Renal cortex interstitium (tissue), 11 donors: ENCODE measurements at regions not wholly inside any gene's neighbourhood (a gene's known extent, or its start where the extent isn't known, plus 50 kb on each side); places are given as distances from the start of the nearest gene placed in this dataset.

Source experiments
- DNase-seq, 11 donors: peaks; one replicate each; pipeline ENCODE4 v3.0.0-alpha.2; 2013; ENCODE audit warnings: low read depth in 9 of 11, low spot score in 4 of 11; ENCODE audit errors: extremely low read depth in 1 of 11

- no peak for DNase-seq
Measured at GRCh38 chr15:99921101-99921500, 187.9 kb upstream of the LYSMD4 start.

- DNase-seq = no peak
Measured at GRCh38 chr15:99918072-99918471, 184.8 kb upstream of the LYSMD4 start.

DNA sequence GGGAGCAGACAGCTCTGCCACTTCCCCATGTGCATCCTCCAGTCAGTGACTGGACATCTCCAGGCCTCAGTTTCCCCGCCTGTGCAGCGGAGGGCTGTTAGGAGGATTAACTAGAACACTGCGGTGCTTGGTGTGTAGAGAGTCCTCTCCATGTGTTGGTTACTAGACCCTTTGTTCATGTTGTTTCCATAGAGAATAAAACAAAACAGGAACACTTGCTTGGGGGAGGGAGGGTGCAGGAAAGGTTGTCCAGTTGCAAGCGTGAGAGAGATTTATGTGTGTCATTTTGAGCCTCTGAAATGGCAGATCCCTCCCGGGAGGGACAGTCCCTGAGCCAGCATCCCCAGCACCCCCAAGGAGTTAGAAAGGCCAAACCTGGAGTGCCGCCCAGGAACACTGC, 184.0 kb upstream of the LYSMD4 start:
- peak in 1 of 11 donors; percentile 25 for DNase-seq

- DNase-seq = no peak
Measured at GRCh38 chr15:99916668-99917223, 183.5 kb upstream of the LYSMD4 start.

- DNase-seq = no peak
Measured at GRCh38 chr15:99914723-99915122, 181.5 kb upstream of the LYSMD4 start.

GRCh38 chr15:99911816-99912215, 178.6 kb upstream of the LYSMD4 start:
- peak in 2 of 11 donors; percentile 61 to 62 for DNase-seq

GRCh38 chr15:99909592-99910295, 176.5 kb upstream of the LYSMD4 start:
- DNase-seq = peak in 2 of 11 donors; percentile 44 to 51

DNA sequence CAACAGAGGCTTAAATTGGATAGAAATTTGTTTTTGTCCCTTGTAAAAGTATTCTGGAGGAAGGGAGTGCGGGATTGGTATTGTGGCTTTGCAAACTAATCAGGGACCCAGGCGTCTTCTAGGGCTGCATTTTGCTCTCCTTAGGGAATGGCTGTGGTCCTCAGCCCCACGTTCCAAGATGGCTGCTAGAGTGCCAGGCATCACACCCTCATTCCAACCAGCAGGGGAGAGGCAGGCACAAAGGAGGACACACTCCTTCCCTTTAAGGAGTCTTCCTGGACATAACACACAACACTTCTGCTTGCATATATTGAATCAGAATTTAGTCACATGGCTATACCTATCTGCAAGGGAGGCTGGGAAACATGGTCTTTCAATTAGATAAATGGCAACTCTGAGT, 174.5 kb upstream of the LYSMD4 start:
- no peak for DNase-seq

GRCh38 chr15:99906793-99907192, 173.6 kb upstream of the LYSMD4 start:
- DNase-seq = no peak

DNA sequence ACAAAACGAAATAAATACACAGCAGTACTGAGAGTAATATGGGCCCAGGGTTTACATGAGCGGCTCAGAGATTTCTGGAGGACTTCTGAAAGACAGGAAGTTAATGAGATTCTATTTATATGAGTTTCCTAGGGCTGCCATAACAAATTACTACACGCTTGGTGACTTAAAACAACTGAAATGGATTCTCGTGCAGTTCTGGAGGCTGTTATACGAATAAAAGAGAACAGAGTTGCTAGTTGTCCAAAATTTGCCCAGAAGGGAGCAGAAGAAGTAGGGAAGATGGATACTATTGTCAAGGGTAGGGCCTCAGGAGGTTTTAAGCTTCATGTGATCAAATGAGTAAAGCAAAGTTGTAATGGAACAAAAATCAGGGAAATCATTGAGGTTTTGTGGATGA, 173.1 kb upstream of the LYSMD4 start:
- DNase-seq = no peak

GRCh38 chr15:99902248-99902928, 169.2 kb upstream of the LYSMD4 start:
- no peak for DNase-seq

DNA sequence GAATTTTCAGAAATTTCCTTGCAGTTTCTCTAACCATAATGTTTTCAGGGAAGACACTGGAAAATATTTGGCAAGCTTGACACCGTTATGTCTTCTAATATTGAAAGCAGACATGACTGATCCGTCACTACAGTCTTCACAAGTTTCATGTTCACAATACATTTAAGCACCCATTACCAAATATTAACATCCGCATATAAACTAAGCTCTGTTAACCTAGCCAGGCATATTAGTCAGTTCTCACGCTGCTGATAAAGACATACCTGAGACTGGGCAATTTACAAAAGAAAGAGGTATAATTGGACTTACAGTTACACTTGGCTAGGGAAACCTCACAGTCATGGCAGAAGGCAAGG, 162.7 kb upstream of the LYSMD4 start:
- DNase-seq = no peak

DNA sequence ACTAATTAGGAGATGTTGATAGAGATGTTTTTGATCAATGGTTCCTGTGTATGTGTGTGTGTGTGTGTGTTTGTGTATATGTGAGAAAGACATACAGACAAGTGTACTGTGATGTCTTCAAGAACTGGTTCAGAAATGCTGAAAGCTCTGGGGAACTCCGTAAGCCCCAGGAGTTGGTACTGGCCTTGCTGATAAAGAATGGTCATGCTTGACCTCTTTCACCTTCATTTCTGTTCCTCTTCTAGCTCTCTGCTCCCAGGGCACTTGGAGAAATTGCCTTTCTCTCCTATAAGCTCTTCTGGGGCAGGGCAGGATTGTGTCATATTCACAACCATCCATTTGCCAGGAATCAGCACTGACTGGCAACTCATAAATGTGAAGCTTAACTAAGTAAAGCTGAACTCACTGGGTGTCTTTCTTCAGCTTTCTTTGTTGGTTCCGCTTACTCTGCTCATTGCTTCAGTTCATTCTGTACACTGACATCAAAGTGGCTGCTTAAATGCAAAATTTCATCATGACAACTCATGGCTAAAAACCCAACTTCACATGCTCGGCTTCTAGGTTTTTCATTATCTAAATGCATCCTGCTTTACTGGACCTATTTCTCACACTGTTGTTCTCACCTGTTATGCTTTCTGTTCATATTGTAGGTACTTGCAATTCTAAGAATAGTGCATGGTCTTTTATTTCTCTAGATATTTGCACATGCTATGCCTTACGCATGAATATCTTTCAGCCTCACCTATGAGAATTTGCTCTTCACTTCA, 162.1 kb upstream of the LYSMD4 start:
- DNase-seq = no peak

DNA sequence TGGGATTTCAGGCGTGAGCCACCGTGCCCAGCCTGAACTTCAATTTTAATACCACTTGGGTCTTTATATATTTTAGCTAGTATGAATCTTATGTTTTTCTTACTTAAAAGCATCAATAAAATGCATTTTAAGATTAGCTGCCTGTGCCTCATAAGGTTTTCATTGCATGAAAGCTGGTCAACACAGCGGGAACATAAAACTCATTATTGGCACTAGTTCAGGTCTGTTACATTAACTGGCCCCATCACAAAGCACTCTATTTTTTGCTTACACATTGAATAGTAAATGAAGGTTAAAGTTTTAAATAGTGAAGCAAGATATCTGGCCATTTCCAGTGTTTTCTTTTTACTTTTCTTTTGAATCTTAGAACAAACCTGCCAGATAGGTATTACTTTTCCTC, 145.6 kb upstream of the LYSMD4 start:
- DNase-seq = no peak

DNA sequence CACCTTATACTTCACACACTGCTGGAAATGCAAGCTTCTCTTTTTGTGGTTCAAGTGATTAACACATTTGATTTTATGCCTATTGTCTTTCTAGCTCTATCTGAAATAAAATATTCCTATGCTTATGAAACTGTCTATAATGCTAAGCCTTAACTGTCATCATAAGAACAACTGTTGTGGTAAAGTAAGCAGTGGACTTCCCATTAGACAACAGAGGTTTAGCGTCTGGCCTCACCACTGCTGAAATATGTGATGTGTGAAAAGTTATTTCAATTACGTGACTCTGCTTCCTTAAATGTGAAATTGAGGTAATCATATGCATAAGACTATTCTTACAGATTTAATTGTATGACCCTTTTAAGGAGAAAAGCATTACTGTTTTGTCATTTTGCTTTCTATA, 140.2 kb upstream of the LYSMD4 start:
- no peak for DNase-seq

DNA sequence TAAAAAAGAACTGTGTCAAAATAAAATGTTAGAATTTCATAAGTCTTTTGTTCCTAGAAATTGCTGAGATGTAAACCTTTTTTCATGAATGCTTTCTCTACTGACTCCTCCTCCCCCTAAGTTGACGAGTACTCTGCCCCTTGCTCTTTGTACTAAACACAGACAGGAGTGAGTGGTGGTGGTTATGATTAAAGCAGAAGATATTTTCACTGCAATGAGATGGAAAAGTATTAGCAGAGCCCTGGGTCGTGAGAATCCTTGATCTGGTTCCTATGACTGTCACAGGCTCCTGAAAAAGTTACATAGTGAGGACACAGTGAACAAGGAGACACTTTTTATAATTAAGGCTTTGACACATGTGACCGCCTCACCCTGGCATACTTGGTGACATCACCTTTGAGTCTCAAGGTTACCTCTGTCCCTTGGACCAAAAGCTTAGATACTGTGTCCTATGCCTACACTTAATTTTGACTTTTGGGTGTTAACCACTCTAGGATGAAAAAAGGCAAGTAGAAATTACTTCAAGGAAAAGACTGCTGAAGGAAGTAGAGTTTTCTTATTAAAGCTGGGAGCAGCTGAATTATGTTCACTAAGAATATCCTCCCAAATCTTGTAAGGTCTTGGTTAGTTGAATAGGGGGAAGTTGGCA, 130.4 kb upstream of the LYSMD4 start:
- no peak for DNase-seq

DNA sequence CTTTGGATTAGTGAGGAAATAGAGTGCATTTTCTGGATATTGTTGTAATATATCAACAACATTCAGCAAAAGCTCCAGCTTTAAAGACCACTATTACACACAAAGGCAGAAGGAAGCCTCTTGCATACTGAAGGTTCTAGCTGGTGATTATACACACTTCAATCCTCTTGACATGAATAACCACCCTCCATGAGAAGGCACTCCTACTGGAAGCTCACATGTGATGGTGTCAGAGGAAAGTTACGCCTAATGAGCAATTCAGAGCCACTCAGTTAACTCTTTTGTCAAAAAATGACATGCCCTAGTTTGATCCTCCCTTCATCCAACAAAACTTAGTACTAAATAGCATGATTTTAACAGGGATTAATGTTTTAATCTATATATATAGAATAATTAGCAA, 124.6 kb upstream of the LYSMD4 start:
- no peak for DNase-seq

DNA sequence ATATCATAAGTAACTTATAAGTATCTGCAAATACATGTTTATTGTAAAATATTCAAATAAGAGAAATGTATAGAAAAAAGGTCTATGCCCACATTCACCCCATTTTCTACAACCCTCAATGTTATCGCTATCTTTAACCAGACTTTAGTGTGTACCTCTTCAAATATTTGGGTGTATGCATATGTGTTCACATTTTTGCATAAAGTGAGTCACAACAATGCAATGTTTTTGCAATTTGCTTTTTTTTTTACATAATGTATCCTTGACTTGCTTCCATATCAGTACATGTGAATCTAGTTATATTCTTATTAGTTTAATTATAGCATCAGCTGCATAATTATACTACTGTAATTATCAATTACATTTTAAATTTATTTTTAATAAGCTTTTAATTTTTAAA, 117.3 kb upstream of the LYSMD4 start:
- no peak for DNase-seq

DNA sequence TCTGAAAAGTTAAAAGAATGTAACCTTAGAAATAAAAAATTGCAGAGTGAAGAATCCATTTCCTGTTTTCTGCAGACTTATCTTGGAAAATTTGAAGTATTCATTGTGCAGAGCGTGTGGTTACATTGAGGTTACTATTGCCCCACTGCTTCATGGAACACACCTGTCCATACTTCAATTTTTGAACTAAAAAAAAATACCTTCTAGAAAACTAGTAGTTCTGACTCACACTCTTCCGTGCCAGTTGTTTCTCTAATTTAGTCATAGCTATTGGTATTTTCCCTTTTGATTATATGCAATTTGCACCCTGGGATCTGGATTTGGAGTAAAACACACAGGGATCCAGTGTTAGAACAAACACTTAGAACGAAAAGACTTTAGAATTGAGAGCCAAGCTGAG, 111.8 kb upstream of the LYSMD4 start:
- DNase-seq = no peak

DNA sequence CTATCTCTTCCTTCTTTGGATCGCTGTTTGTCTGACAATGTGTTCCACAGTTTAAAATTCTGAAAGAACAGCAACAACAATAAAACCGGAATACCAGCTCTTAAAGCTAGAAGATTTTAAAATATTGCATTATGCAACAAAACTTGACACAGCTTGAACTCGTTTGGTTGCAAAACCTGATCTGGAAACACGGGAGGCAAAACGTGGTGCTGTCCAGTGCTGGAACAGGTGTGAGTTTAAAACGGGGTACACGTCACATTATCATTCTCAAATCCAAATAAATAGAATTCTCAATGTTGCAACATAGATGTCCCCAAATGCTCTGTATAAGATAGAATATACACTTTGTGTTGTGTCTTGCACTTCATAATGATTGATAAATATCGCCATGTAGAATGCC, 110.9 kb upstream of the LYSMD4 start:
- DNase-seq = no peak
